Chondrocyte (in vitro differentiated cells): ENCODE measurements at regions not wholly inside any gene's neighbourhood (a gene's known extent, or its start where the extent isn't known, plus 50 kb on each side); places are given as distances from the start of the nearest gene placed in this dataset.

ENCODE experiments used
- DNase-seq: peaks from one replicate; pipeline ENCODE4 v3.0.0; 2021; ENCODE audit warnings: mixed read lengths, low spot score
- H3K27ac Mint-ChIP-seq: one replicate; pipeline ENCODE4 v1.8.0; 2021; ENCODE audit warnings: mild to moderate bottlenecking, moderate library complexity, mixed read lengths; ENCODE audit not compliant: unreplicated experiment
- H3K27me3 Mint-ChIP-seq: 2 replicates; pipeline ENCODE4 v1.8.0; 2021; ENCODE audit warnings: low read depth, mixed read lengths
- H3K36me3 Mint-ChIP-seq: 2 replicates; pipeline ENCODE4 v1.8.0; 2021; ENCODE audit warnings: low read depth, mixed read lengths
- H3K4me1 Mint-ChIP-seq: 2 replicates; pipeline ENCODE4 v1.8.0; 2021; ENCODE audit warnings: low read depth, mild to moderate bottlenecking, mixed read lengths
- H3K4me3 Mint-ChIP-seq: one replicate; pipeline ENCODE4 v1.8.0; 2021; ENCODE audit warnings: mild to moderate bottlenecking, moderate library complexity, mixed read lengths; ENCODE audit not compliant: unreplicated experiment
- H3K9me3 Mint-ChIP-seq: 2 replicates; pipeline ENCODE4 v1.8.0; 2021; ENCODE audit warnings: low read depth, mixed read lengths
- CTCF ChIP-seq: fragments of 200-600 bp; sonication (generic); IDR thresholded peaks from 2 replicates; pipeline ENCODE4 v1.5.0; 2021; ENCODE audit warnings: antibody characterized with exemption, mild to moderate bottlenecking, moderate library complexity

DNA sequence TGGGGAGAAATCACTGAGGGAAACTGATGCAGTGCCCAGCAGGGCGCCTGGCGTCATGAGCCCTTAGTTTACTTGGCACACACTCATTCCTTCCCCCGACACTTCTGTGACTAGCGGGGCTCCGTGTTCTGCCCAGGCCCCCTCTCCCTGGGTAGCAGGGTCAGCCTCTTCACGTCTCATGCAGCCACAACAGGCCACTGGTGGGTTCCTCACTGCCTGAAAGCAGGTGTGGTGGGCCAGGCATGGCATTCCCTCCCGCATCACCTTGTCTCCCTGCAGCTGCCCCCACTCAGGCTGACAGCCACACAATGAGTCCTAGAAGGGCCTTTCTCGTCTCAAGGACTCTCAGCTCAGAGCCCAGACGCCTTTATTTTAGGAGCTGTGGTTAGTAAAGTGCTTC lies 51.1 kb upstream of the CPLX2 start:
- no peak overlapping the region for H3K27ac Mint-ChIP-seq
- no peak for TF ChIP-seq CTCF
- H3K36me3 Mint-ChIP-seq: no peaks in the 10 kb centered on the region

More for the DNA sequence above, 51.1 kb upstream of the CPLX2 start:
- DNase-seq: no peak
- Mint-ChIP-seq H3K4me3 (no peak overlapping the region), H3K27me3 (peaks cover 28% of the 10 kb centered on the region), H3K9me3 (no peaks in the 10 kb centered on the region), H3K4me1 (peaks cover under 1% of the 10 kb centered on the region)
